Karpas-422 (cell line): ENCODE measurements at regions not wholly inside any gene's neighbourhood (a gene's known extent, or its start where the extent isn't known, plus 50 kb on each side); places are given as distances from the start of the nearest gene placed in this dataset.

Experiments used
- DNase-seq: peaks from one replicate; pipeline ENCODE4 v3.0.0-alpha.2; 2015
- H2AFZ ChIP-seq: fragments of 200-600 bp; sonication (generic); 2 replicates; pipeline ENCODE4 v1.6.1; 2014; ENCODE audit warnings: antibody characterized with exemption, low read length, mixed read lengths
- H3K27ac ChIP-seq: fragments of 200-600 bp; sonication (generic); 2 replicates; pipeline ENCODE4 v1.5.1; 2014; ENCODE audit warnings: mild to moderate bottlenecking, low read length, moderate library complexity
- H3K27me3 ChIP-seq: fragments of 200-600 bp; sonication (generic); 2 replicates; pipeline ENCODE4 v1.6.1; 2014; ENCODE audit warnings: low read length, mixed read lengths
- H3K36me3 ChIP-seq: fragments of 200-600 bp; sonication (generic); 2 replicates; pipeline ENCODE4 v1.6.1; 2014; ENCODE audit warnings: low read length, mixed read lengths; ENCODE audit not compliant: insufficient read depth
- H3K4me1 ChIP-seq: fragments of 200-600 bp; sonication (generic); 2 replicates; pipeline ENCODE4 v1.6.1; 2014; ENCODE audit warnings: mild to moderate bottlenecking, low read length, mixed read lengths
- H3K4me2 ChIP-seq: fragments of 200-600 bp; sonication (generic); 2 replicates; pipeline ENCODE4 v1.6.1; 2014; ENCODE audit warnings: low read length, low read depth, mild to moderate bottlenecking; ENCODE audit not compliant: poor library complexity, severe bottlenecking
- H3K4me3 ChIP-seq: fragments of 200-600 bp; sonication (generic); 2 replicates; pipeline ENCODE4 v1.5.1; 2014; ENCODE audit warnings: mild to moderate bottlenecking, antibody characterized with exemption, low read length, mixed read lengths
- H3K79me2 ChIP-seq: fragments of 200-600 bp; sonication (generic); 2 replicates; pipeline ENCODE4 v1.6.1; 2014; ENCODE audit warnings: mild to moderate bottlenecking, low read length, mixed read lengths
- H3K9ac ChIP-seq: fragments of 200-600 bp; sonication (generic); 2 replicates; pipeline ENCODE4 v1.6.0; 2014; ENCODE audit warnings: low read length
- H3K9me2 ChIP-seq: fragments of 200-600 bp; sonication (generic), shearing (Covaris generic); replicated peaks from 2 replicates; pipeline ENCODE4 v1.6.0; 2014; ENCODE audit warnings: mild to moderate bottlenecking, low read length, moderate library complexity; ENCODE audit not compliant: insufficient read depth
- H3K9me3 ChIP-seq: fragments of 300-700, 200-600 bp; sonication (generic); 2 replicates; pipeline ENCODE4 v1.6.1; 2014; ENCODE audit warnings: low read length, mixed read lengths
- H4K20me1 ChIP-seq: fragments of 200-600 bp; sonication (generic); 2 replicates; pipeline ENCODE4 v1.6.1; 2014; ENCODE audit warnings: mild to moderate bottlenecking, antibody characterized with exemption, low read length, low read depth; ENCODE audit not compliant: insufficient read depth

DNA sequence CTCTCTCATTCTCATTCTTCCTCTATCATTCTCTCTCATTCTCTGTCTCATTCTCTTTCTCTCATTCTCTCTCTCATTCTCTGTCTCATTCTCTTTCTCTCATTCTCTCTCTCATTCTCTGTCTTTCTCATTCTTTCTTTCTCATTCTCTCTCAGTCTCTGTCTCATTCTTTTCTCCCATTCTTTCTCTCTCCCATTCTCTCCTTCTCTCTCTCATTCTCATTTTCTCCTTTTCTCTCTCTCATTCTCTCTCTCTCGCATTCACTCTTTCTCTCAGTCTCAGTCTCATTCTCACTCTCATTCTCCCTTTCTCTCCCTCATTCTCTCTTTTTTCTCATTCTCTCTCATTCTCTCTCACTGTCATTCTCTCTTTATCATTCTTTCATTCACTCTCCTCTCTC is 152.0 kb upstream of the UQCRFS1 start:
- Histone ChIP-seq H3K27ac (no peak overlapping the region), H3K27me3 (no peaks in the 10 kb centered on the region), H3K9me3 (no peaks in the 10 kb centered on the region), H2AFZ (no peak overlapping the region), H3K4me2 (no peak overlapping the region), H3K4me3 (no peak overlapping the region), H4K20me1 (no peaks in the 10 kb centered on the region), H3K9ac (no peak overlapping the region), H3K36me3 (no peaks in the 10 kb centered on the region), H3K79me2 (no peaks in the 10 kb centered on the region), H3K9me2 (no peaks in the 10 kb centered on the region), H3K4me1 (peaks cover 2% of the 10 kb centered on the region; the same call in 1 of the 2 replicates)
- no peak for DNase-seq

DNA sequence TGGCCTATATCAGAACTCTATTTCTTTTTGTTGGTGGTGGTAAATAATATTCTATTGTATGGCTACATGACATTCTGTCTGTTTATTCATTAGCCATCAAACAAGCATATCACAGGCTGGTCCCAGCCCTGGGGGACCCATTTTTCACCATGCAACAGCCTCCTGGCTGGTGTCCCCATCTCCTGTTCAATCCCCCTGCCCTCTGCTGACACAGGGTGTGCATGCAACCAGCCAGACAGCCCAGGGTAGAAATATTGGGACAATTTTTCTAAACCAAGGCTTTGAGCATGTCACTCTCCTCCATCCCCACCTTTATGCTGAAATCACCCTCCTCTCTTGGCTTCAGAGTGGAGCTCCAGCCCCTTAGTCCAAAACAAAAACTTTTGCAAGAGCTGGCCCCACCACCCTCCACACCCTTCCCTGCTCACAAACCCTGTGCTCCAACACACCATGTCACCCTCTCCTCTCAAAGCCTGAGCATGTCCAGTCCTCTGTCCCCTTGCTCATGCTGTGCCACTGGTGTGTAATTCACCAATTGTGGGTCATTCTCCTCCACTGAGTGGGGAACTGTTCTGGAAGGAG is 153.0 kb upstream of the UQCRFS1 start:
- Histone ChIP-seq H3K27me3 (no peaks in the 10 kb centered on the region), H3K4me2 (no peak overlapping the region), H3K27ac (no peak overlapping the region), H3K79me2 (no peaks in the 10 kb centered on the region), H3K4me3 (no peak overlapping the region), H3K9me3 (no peaks in the 10 kb centered on the region), H3K4me1 (peaks cover 2% of the 10 kb centered on the region; the same call in 1 of the 2 replicates), H2AFZ (no peak overlapping the region), H3K9me2 (no peaks in the 10 kb centered on the region), H4K20me1 (no peaks in the 10 kb centered on the region), H3K36me3 (no peaks in the 10 kb centered on the region), H3K9ac (no peak overlapping the region)
- DNase-seq = no peak

DNA sequence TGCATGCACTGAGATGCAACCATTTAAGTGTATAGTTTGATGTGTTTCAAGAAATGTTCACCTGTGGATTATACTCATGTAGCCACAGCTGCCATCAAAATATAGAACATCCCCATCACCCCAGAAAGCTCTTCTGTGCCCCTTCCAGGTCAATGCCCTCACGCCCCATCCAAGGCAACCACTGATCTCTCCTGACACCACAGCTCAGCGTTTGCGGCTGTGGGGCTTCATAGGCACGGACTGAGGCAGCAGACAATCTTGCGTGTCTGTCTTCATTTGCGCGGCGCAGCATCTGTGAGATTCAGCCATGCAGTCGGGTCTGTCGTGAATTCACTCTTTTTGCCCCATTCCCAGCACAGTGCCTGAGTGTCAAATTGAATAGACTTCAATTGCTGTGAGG is 153.8 kb upstream of the UQCRFS1 start:
- Histone ChIP-seq H3K4me3 (no peak overlapping the region), H3K4me2 (no peak overlapping the region), H3K9ac (no peak overlapping the region), H2AFZ (no peak overlapping the region), H3K79me2 (no peaks in the 10 kb centered on the region), H3K4me1 (peaks cover 2% of the 10 kb centered on the region; the same call in 1 of the 2 replicates), H3K36me3 (no peaks in the 10 kb centered on the region), H3K9me3 (no peaks in the 10 kb centered on the region), H3K9me2 (no peaks in the 10 kb centered on the region), H4K20me1 (no peaks in the 10 kb centered on the region), H3K27me3 (no peaks in the 10 kb centered on the region), H3K27ac (no peak overlapping the region)
- DNase-seq = no peak

DNA sequence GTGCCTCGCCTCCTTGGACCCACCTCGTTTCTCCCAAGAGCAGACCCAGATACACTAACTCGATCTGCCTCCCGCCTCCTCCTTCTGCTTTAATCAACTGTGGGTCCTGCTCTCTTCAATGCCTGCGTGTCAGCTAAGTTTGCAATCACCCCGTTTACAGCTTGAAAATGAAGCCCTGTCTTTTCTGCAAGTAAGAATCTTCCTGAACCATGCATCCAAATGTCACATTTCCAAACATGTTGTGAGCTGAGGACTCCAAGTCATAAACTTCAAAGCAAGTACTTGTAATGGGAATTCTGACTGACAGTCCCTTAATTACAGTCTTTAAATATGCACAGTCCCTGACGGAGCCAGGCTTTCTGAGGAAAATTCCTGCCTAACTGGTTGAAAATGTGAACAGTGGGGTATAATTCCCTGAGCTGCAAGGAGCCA is 154.9 kb upstream of the UQCRFS1 start:
- Histone ChIP-seq H3K9me3 (no peaks in the 10 kb centered on the region), H3K4me3 (no peak overlapping the region), H3K4me1 (no peaks in the 10 kb centered on the region), H3K36me3 (no peaks in the 10 kb centered on the region), H3K9me2 (no peaks in the 10 kb centered on the region), H3K27ac (no peak overlapping the region), H2AFZ (no peak overlapping the region), H3K79me2 (no peaks in the 10 kb centered on the region), H3K27me3 (no peaks in the 10 kb centered on the region), H3K4me2 (no peak overlapping the region), H3K9ac (no peak overlapping the region), H4K20me1 (no peaks in the 10 kb centered on the region)
- DNase-seq = no peak

DNA sequence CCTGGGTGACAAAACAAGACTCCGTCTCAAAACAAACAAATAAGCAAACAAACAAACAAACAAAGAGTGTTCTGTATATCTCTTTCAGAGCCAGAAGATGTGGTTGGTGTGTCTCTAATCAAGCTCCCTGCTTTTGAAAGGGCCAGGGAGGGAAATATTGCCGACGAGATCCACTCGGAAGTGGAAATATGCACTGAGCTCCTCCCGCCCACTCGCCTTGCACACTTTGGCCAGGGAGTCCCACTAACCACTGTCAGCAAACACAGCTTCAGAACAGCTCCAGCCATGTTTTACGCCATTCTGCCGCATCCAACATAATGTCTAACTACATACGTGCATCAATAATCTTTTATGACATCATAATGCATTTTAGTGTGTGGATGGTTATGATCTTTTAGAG is 155.5 kb upstream of the VSTM2B start:
- no peaks in the 10 kb centered on the region for H3K36me3 ChIP-seq
- no peak overlapping the region for H3K9ac ChIP-seq
- no peaks in the 10 kb centered on the region for H3K4me1 ChIP-seq
- no peak overlapping the region for H2AFZ ChIP-seq
- no peaks in the 10 kb centered on the region for H3K9me2 ChIP-seq
- H4K20me1 ChIP-seq = no peaks in the 10 kb centered on the region
- H3K9me3 ChIP-seq = no peaks in the 10 kb centered on the region
- H3K27me3 ChIP-seq = no peaks in the 10 kb centered on the region
- no peak overlapping the region for H3K4me2 ChIP-seq
- H3K79me2 ChIP-seq = no peaks in the 10 kb centered on the region
- no peak overlapping the region for H3K4me3 ChIP-seq
- no peak for DNase-seq
- H3K27ac ChIP-seq = no peak overlapping the region

GRCh38 chr19:29371251-29372090 is 154.3 kb upstream of the VSTM2B start:
- Histone ChIP-seq H3K9ac (no peak overlapping the region), H3K27me3 (no peaks in the 10 kb centered on the region), H3K27ac (no peak overlapping the region), H3K9me3 (no peaks in the 10 kb centered on the region), H3K9me2 (no peaks in the 10 kb centered on the region), H3K4me1 (no peaks in the 10 kb centered on the region), H4K20me1 (no peaks in the 10 kb centered on the region), H2AFZ (no peak overlapping the region), H3K4me2 (no peak overlapping the region), H3K36me3 (no peaks in the 10 kb centered on the region), H3K79me2 (no peaks in the 10 kb centered on the region), H3K4me3 (no peak overlapping the region)
- DNase-seq = no peak

DNA sequence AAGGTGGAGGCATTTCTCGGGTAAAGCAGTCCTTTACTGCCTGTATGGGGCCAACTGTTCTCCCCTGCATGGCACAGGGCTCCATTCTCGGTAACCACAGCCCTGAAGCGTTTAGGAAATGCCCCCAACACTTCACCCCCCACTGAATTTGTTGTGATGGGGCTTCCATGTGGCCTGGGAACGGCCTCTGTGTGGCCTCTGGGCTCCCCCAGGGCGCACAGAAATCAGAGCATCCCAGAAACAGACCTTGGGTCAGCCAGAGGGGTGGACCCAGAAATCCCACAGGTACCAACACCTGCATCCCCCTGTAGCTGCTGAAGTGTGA is 153.7 kb upstream of the VSTM2B start:
- no peak overlapping the region for H3K4me2 ChIP-seq
- no peaks in the 10 kb centered on the region for H3K9me3 ChIP-seq
- no peaks in the 10 kb centered on the region for H3K36me3 ChIP-seq
- H3K79me2 ChIP-seq = no peaks in the 10 kb centered on the region
- DNase-seq = no peak
- H3K9me2 ChIP-seq = no peaks in the 10 kb centered on the region
- H2AFZ ChIP-seq = no peak overlapping the region
- no peak overlapping the region for H3K27ac ChIP-seq
- H3K4me3 ChIP-seq = no peak overlapping the region
- no peak overlapping the region for H3K9ac ChIP-seq
- no peaks in the 10 kb centered on the region for H3K27me3 ChIP-seq
- no peaks in the 10 kb centered on the region for H3K4me1 ChIP-seq
- H4K20me1 ChIP-seq = no peaks in the 10 kb centered on the region

DNA sequence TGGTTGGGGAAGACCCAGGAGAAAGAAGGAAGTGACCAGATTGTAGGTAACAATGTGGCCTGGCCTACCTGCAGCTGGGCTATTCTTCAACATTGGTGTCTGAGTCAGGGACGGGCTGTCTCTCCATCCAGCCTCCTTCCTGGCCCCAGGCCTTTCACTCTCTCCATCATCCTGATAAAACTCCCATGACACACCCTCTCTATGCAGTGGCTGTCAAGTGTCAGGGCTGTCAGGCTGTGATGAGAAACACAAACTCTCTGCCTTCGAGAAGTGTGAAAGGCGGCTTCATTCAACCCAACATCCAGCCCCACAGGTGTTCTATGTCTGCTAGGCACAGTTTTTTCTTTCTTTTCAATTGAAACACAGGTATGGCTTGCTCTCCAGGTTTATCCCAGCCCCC is 153.3 kb upstream of the VSTM2B start:
- H3K4me2 ChIP-seq = no peak overlapping the region
- H4K20me1 ChIP-seq = no peaks in the 10 kb centered on the region
- no peaks in the 10 kb centered on the region for H3K9me3 ChIP-seq
- H3K27me3 ChIP-seq = no peaks in the 10 kb centered on the region
- H3K9me2 ChIP-seq = no peaks in the 10 kb centered on the region
- no peak overlapping the region for H3K9ac ChIP-seq
- no peaks in the 10 kb centered on the region for H3K79me2 ChIP-seq
- no peak for DNase-seq
- H3K27ac ChIP-seq = no peak overlapping the region
- no peaks in the 10 kb centered on the region for H3K36me3 ChIP-seq
- H3K4me3 ChIP-seq = no peak overlapping the region
- no peaks in the 10 kb centered on the region for H3K4me1 ChIP-seq
- no peak overlapping the region for H2AFZ ChIP-seq
